SIG-M5 treated with dmso at 0.1 percent for 504 hours (cell line): ENCODE measurements at regions not wholly inside any gene's neighbourhood (a gene's known extent, or its start where the extent isn't known, plus 50 kb on each side); places are given as distances from the start of the nearest gene placed in this dataset.
"Not testable (repeated sequence)": the region's sequence is repeated elsewhere in the genome, so short reads cannot be mapped to it uniquely, and the experiment has no call there.

Source experiments
- DNase-seq: peaks from one replicate; lab custom pipeline; 2025; ENCODE audit not compliant: unreplicated experiment; lab: John Stamatoyannopoulos, UW

GRCh38 chr13:69109891-69110525 lies 997.6 kb upstream of the ATXN8OS start:
- DNase-seq, result no peak

GRCh38 chr13:69108486-69108885 lies 999.1 kb upstream of the ATXN8OS start:
- DNase-seq, result peak; percentile 27

- DNase-seq, result no peak
These were observed 1000.2 kb upstream of the ATXN8OS start for GRCh38 chr13:69107436-69107835.

GRCh38 chr13:69101841-69102240 lies 1005.8 kb upstream of the ATXN8OS start:
- DNase-seq, result no peak

GRCh38 chr13:69094485-69094884 lies 1013.1 kb upstream of the ATXN8OS start:
- DNase-seq, result no peak

- no peak for DNase-seq
These were observed 1014.9 kb upstream of the ATXN8OS start for GRCh38 chr13:69092615-69093322.

- no peak for DNase-seq
These were observed 1030.4 kb upstream of the ATXN8OS start for GRCh38 chr13:69077267-69077666.

GRCh38 chr13:69069554-69070133 lies 1038.0 kb upstream of the ATXN8OS start:
- DNase-seq, result no peak

- no peak for DNase-seq
These were observed 1056.9 kb upstream of the ATXN8OS start for GRCh38 chr13:69050696-69051095.

GRCh38 chr13:69044629-69045028 lies 1063.0 kb upstream of the ATXN8OS start:
- DNase-seq, result no peak

GRCh38 chr13:69040898-69041297 lies 1066.7 kb upstream of the ATXN8OS start:
- no peak for DNase-seq

GRCh38 chr13:69035771-69036170 lies 1071.9 kb upstream of the ATXN8OS start:
- no peak for DNase-seq

GRCh38 chr13:69028936-69029335 lies 1078.7 kb upstream of the ATXN8OS start:
- no peak for DNase-seq

- DNase-seq, result no peak
These were observed 1087.5 kb upstream of the ATXN8OS start for GRCh38 chr13:69020120-69020519.

GRCh38 chr13:69018173-69018572 lies 1089.5 kb upstream of the ATXN8OS start:
- DNase-seq, result not testable (repeated sequence)

- no peak for DNase-seq
These were observed 1096.8 kb upstream of the ATXN8OS start for GRCh38 chr13:69010789-69011188.

- DNase-seq, result no peak
These were observed 1099.1 kb upstream of the ATXN8OS start for GRCh38 chr13:69008499-69008898.

- no peak for DNase-seq
These were observed 1109.6 kb upstream of the ATXN8OS start for GRCh38 chr13:68998056-68998455.

- no peak for DNase-seq
These were observed 1111.0 kb upstream of the ATXN8OS start for GRCh38 chr13:68996668-68997025.

- no peak for DNase-seq
These were observed 1111.5 kb upstream of the ATXN8OS start for GRCh38 chr13:68995972-68996667.

- no peak for DNase-seq
These were observed 1114.5 kb upstream of the ATXN8OS start for GRCh38 chr13:68993154-68993553.

- no peak for DNase-seq
These were observed 1119.5 kb upstream of the ATXN8OS start for GRCh38 chr13:68988176-68988575.
